H1 (cell line): ENCODE measurements at regions not wholly inside any gene's neighbourhood (a gene's known extent, or its start where the extent isn't known, plus 50 kb on each side); places are given as distances from the start of the nearest gene placed in this dataset.

Experiments
- CTCF ChIA-PET: fragments of 300-600 bp; sonication (Branson Sonifier 250); formaldehyde crosslinking; loops from one replicate; lab custom pipeline; 2021; ENCODE audit not compliant: partially characterized antibody; lab: Charles Lee
- POLR2A ChIA-PET: fragments of 300-600 bp; sonication (Branson Sonifier 250); formaldehyde crosslinking; loops from one replicate; lab custom pipeline; 2021; ENCODE audit warnings: inconsistent platforms; ENCODE audit not compliant: partially characterized antibody; lab: Charles Lee
- DNase-seq, 2 experiments: peaks; one replicate each; pipeline versions ENCODE4 v3.0.0 to v3.0.0-alpha.2; 2010 to 2022; ENCODE audit warnings: low spot score in 2 of 2, low read depth in 1 of 2, mixed read lengths in 1 of 2
- FAIRE-seq: peaks from 2 replicates; lab custom pipeline; 2011; peaks lifted over from hg19 to GRCh38; lab: Jason Lieb, UNC
- H2AFZ ChIP-seq: 2 replicates; pipeline ENCODE4 v1.8.1; 2012; ENCODE audit warnings: low read length, inconsistent platforms
- H2AK5ac ChIP-seq: 2 replicates; pipeline ENCODE4 v1.6.1; 2013; ENCODE audit warnings: low read depth, low read length
- H2BK120ac ChIP-seq: replicated peaks from 2 replicates; pipeline ENCODE3; 2013; ENCODE audit warnings: low read depth, low read length, inconsistent platforms
- H2BK12ac ChIP-seq: 2 replicates; pipeline ENCODE4 v1.6.1; 2013; ENCODE audit warnings: low read depth, low read length
- H2BK15ac ChIP-seq: 2 replicates; pipeline ENCODE4 v1.6.1; 2013; ENCODE audit warnings: low read length
- H2BK20ac ChIP-seq: 2 replicates; pipeline ENCODE4 v1.6.1; 2013; ENCODE audit warnings: low read length
- H2BK5ac ChIP-seq: 2 replicates; pipeline ENCODE4 v1.6.1; 2013; ENCODE audit warnings: low read depth, low read length
- H3K14ac ChIP-seq: 2 replicates; pipeline ENCODE4 v1.6.1; 2013; ENCODE audit warnings: inconsistent platforms; ENCODE audit not compliant: insufficient read length
- H3K18ac ChIP-seq: 2 replicates; pipeline ENCODE4 v1.6.1; 2013; ENCODE audit warnings: low read length; ENCODE audit errors: extremely low read depth
- H3K23ac ChIP-seq: 2 replicates; pipeline ENCODE4 v1.6.1; 2013; ENCODE audit warnings: inconsistent platforms; ENCODE audit not compliant: insufficient read length
- H3K23me2 ChIP-seq: 2 replicates; pipeline ENCODE4 v1.6.1; 2013; ENCODE audit warnings: low read depth, low read length
- H3K27ac ChIP-seq: 2 replicates; pipeline ENCODE4 v1.6.1; 2011; ENCODE audit warnings: low read depth, low read length, inconsistent platforms
- H3K27me3 ChIP-seq, 4 experiments: replicated peaks in 1 of 4; 1 replicate in 1 of 4; 2 replicates in 3 of 4; pipeline versions ENCODE4 v1.6.1 to v1.8.1; 2011 to 2013; ENCODE audit warnings: low read length in 3 of 4, mild to moderate bottlenecking in 3 of 4, inconsistent platforms in 2 of 4, mixed read lengths in 2 of 4, moderate library complexity in 1 of 4; ENCODE audit not compliant: control insufficient read depth in 3 of 4, insufficient read depth in 3 of 4; ENCODE audit errors: extremely low read depth in 1 of 4
- H3K36me3 ChIP-seq, 4 experiments: 2 replicates each; pipeline versions ENCODE4 v1.6.1 to v1.8.1; 2011 to 2013; ENCODE audit warnings: mild to moderate bottlenecking in 4 of 4, low read length in 3 of 4, moderate library complexity in 2 of 4, control low read depth in 1 of 4, inconsistent platforms in 1 of 4; ENCODE audit not compliant: insufficient read depth in 4 of 4, control insufficient read depth in 2 of 4
- H3K4ac ChIP-seq: replicated peaks from 2 replicates; pipeline ENCODE3; 2013; ENCODE audit warnings: low read length, low read depth, mixed read lengths, inconsistent platforms; ENCODE audit not compliant: insufficient read length
- H3K4me1 ChIP-seq, 4 experiments: replicated peaks in 1 of 4; 1 replicate in 1 of 4; 2 replicates in 3 of 4; pipeline versions ENCODE4 v1.6.1 to v1.8.1; 2011 to 2013; ENCODE audit warnings: low read length in 3 of 4, inconsistent platforms in 2 of 4, mixed read lengths in 1 of 4; ENCODE audit not compliant: insufficient read depth in 4 of 4, control insufficient read depth in 3 of 4
- H3K4me2 ChIP-seq, 2 experiments: 2 replicates each; pipeline versions ENCODE4 v1.6.1 to v1.8.1; 2011 to 2013; ENCODE audit warnings: low read depth in 2 of 2, low read length in 2 of 2, control low read depth in 1 of 2, inconsistent platforms in 1 of 2, mild to moderate bottlenecking in 1 of 2; ENCODE audit not compliant: insufficient read depth in 1 of 2
- H3K4me3 ChIP-seq, 4 experiments: fragments of 200-600, 300-600 bp in 1 of 4; sonication (generic), shearing (Covaris generic), sonication (Bioruptor Twin) in 1 of 4; 2 replicates each; pipeline versions ENCODE4 v1.5.1 to v1.8.1; 2011 to 2016; ENCODE audit warnings: low read length in 4 of 4, low read depth in 3 of 4, control low read depth in 2 of 4, inconsistent platforms in 2 of 4, mild to moderate bottlenecking in 2 of 4, mixed read lengths in 1 of 4, moderate library complexity in 1 of 4; ENCODE audit not compliant: insufficient read depth in 2 of 4; ENCODE audit errors: extremely low read depth in 1 of 4
- H3K56ac ChIP-seq: replicated peaks from 2 replicates; pipeline ENCODE3; 2013; ENCODE audit warnings: low read depth, mild to moderate bottlenecking, mixed read lengths, low read length, inconsistent platforms; ENCODE audit not compliant: insufficient read length
- H3K79me1 ChIP-seq: 2 replicates; pipeline ENCODE4 v1.6.1; 2013; ENCODE audit warnings: low read depth, low read length, control low read depth
- H3K79me2 ChIP-seq, 2 experiments: 2 replicates each; pipeline versions ENCODE4 v1.6.1 to v1.8.1; 2012 to 2013; ENCODE audit warnings: low read length in 2 of 2, mild to moderate bottlenecking in 2 of 2, inconsistent platforms in 1 of 2; ENCODE audit not compliant: insufficient read depth in 2 of 2, control insufficient read depth in 1 of 2
- H3K9ac ChIP-seq, 4 experiments: replicated peaks in 1 of 4; 1 replicate in 1 of 4; 2 replicates in 3 of 4; pipeline versions ENCODE4 v1.6.1 to v1.8.1; 2011 to 2013; ENCODE audit warnings: low read depth in 3 of 4, low read length in 3 of 4, control low read depth in 2 of 4, mild to moderate bottlenecking in 2 of 4, moderate library complexity in 2 of 4, inconsistent platforms in 1 of 4; ENCODE audit errors: extremely low read depth in 1 of 4
- H3K9me3 ChIP-seq, 2 experiments: 2 replicates each; pipeline versions ENCODE4 v1.6.1 to v1.8.1; 2012 to 2013; ENCODE audit warnings: mild to moderate bottlenecking in 2 of 2, moderate library complexity in 2 of 2, control low read depth in 1 of 2, inconsistent platforms in 1 of 2, low read depth in 1 of 2, low read length in 1 of 2, mixed read lengths in 1 of 2; ENCODE audit not compliant: insufficient read depth in 2 of 2
- H4K20me1 ChIP-seq, 2 experiments: replicated peaks in 1 of 2; 2 replicates each; pipeline versions ENCODE3 to v1.8.1; 2011 to 2013; ENCODE audit warnings: inconsistent platforms in 2 of 2, low read length in 2 of 2, mild to moderate bottlenecking in 1 of 2; ENCODE audit not compliant: insufficient read depth in 2 of 2, control insufficient read depth in 1 of 2
- H4K5ac ChIP-seq: 2 replicates; pipeline ENCODE4 v1.6.1; 2013; ENCODE audit warnings: low read length, low read depth, mixed read lengths, inconsistent platforms; ENCODE audit not compliant: insufficient read length
- H4K8ac ChIP-seq: 2 replicates; pipeline ENCODE4 v1.8.0; 2013; ENCODE audit warnings: mild to moderate bottlenecking, moderate library complexity, low read length, inconsistent platforms; ENCODE audit not compliant: insufficient read depth; ENCODE audit errors: extremely low read depth
- H4K91ac ChIP-seq: replicated peaks from 2 replicates; pipeline ENCODE3; 2013; ENCODE audit warnings: low read length, mixed read lengths, inconsistent platforms; ENCODE audit not compliant: insufficient read length
- CEBPB ChIP-seq: IDR thresholded peaks from 2 replicates; pipeline ENCODE4 v1.6.1; 2012; ENCODE audit warnings: low read depth, low read length
- EZH2 ChIP-seq: fragments of 200-600 bp; sonication (generic); IDR thresholded peaks from 2 replicates; pipeline ENCODE4 v1.7.1; 2012; ENCODE audit warnings: low read depth, mild to moderate bottlenecking, moderate library complexity, low read length, inconsistent platforms; ENCODE audit not compliant: severe bottlenecking
- MAFK ChIP-seq: IDR thresholded peaks from 2 replicates; pipeline ENCODE4 v1.6.1; 2012; ENCODE audit warnings: low read depth, mild to moderate bottlenecking, improper control_type of control experiment, low read length
- NRF1 ChIP-seq: IDR thresholded peaks from 2 replicates; pipeline ENCODE4 v1.6.1; 2011; ENCODE audit warnings: mild to moderate bottlenecking, low read depth, low read length, improper control_type of control experiment
- POLR2A ChIP-seq, 2 experiments: IDR thresholded peaks; 1 replicate in 1 of 2; 2 replicates in 1 of 2; pipeline ENCODE4 v1.6.1; 2011; ENCODE audit warnings: low read depth in 2 of 2, low read length in 2 of 2, mild to moderate bottlenecking in 2 of 2; ENCODE audit errors: control extremely low read depth in 1 of 2
- RAD21 ChIP-seq, 2 experiments: IDR thresholded peaks in 1 of 2; conservative IDR thresholded peaks in 1 of 2; 2 replicates each; pipeline ENCODE4 v1.6.1; 2011; ENCODE audit warnings: low read depth in 2 of 2, low read length in 2 of 2, improper control_type of control experiment in 1 of 2, inconsistent platforms in 1 of 2, mild to moderate bottlenecking in 1 of 2, moderate library complexity in 1 of 2
- SIN3A ChIP-seq, 2 experiments: IDR thresholded peaks in 1 of 2; conservative IDR thresholded peaks in 1 of 2; 2 replicates each; pipeline ENCODE4 v1.6.1; 2011 to 2012; ENCODE audit warnings: low read length in 2 of 2, improper control_type of control experiment in 1 of 2, low read depth in 1 of 2, mild to moderate bottlenecking in 1 of 2
- SRF ChIP-seq: IDR thresholded peaks from 2 replicates; pipeline ENCODE4 v1.6.1; 2011; ENCODE audit warnings: mild to moderate bottlenecking, low read depth, low read length, moderate library complexity
- TCF12 ChIP-seq: IDR thresholded peaks from 2 replicates; pipeline ENCODE4 v1.6.1; 2011; ENCODE audit warnings: low read depth, mild to moderate bottlenecking, low read length
- ZNF274 ChIP-seq: IDR thresholded peaks from 2 replicates; pipeline ENCODE4 v1.7.0; 2012; ENCODE audit warnings: low read length, borderline replicate concordance; ENCODE audit errors: extremely low read depth
- WGBS, 2 experiments: shearing (Covaris generic) in 1 of 2; methylation state at CpG; one replicate each; pipeline versions ENCODE4 v1.1.6 to v1.1.7; 2013 to 2015; ENCODE audit warnings: low lambda C conversion rate in 2 of 2, mixed read lengths in 2 of 2, inconsistent platforms in 1 of 2, low coverage in 1 of 2, missing lambda C conversion rate in 1 of 2; ENCODE audit not compliant: insufficient replicate concordance in 2 of 2, insufficient coverage in 1 of 2, insufficient read length in 1 of 2; ENCODE audit errors: extremely low coverage in 1 of 2, missing lambda C conversion rate in 1 of 2; 5-methylcytosine and 5-hydroxymethylcytosine counted together
- TF ChIP-seq, protein P1 (sequence below): IDR thresholded peaks from 2 replicates; pipeline ENCODE4 v1.6.1; 2012; ENCODE audit warnings: inconsistent platforms
- TF ChIP-seq, protein P2 (sequence below): IDR thresholded peaks from 2 replicates; pipeline ENCODE4 v1.6.1; 2011; ENCODE audit warnings: low read depth, mild to moderate bottlenecking, low read length; ENCODE audit not compliant: insufficient read depth
- TF ChIP-seq, protein P3 (sequence below): IDR thresholded peaks from 2 replicates; pipeline ENCODE4 v1.6.1; 2011; ENCODE audit warnings: low read length, improper control_type of control experiment

- H3K4me1 ChIP-seq, result no peaks in the 10 kb centered on the region
- H3K9ac ChIP-seq, result no peak overlapping the region
- 100% methylated on average over 1 of the region's 1 CpG; no CpG with 5 or more reads in 1 of the 2 experiments for WGBS, 2 experiments
- no peak overlapping the region for H2BK20ac ChIP-seq
- H3K23me2 ChIP-seq, result no peaks in the 10 kb centered on the region
- H2BK5ac ChIP-seq, result no peak overlapping the region
- H2BK15ac ChIP-seq, result no peak overlapping the region
- CTCF ChIA-PET, result no interaction called here
- H2AK5ac ChIP-seq, result no peak overlapping the region
- no peak overlapping the region for H2BK120ac ChIP-seq
- no peak overlapping the region for H3K27ac ChIP-seq
- peaks cover 0 to 2% of the 10 kb centered on the region in 2 experiments; a peak in 2 of 4 replicates for H3K9me3 ChIP-seq
- POLR2A ChIA-PET, result no interaction called here
- DNase-seq (no peak), FAIRE-seq (no peak)
- no peak overlapping the region for H2BK12ac ChIP-seq
- H3K56ac ChIP-seq, result no peak overlapping the region
- H3K36me3 ChIP-seq, result no peaks in the 10 kb centered on the region
- H4K5ac ChIP-seq, result no peak overlapping the region
- H4K8ac ChIP-seq, result no peak overlapping the region
- no peak overlapping the region for H3K23ac ChIP-seq
- no peaks in the 10 kb centered on the region for H3K79me1 ChIP-seq
- H3K18ac ChIP-seq, result no peak overlapping the region
- no peaks in the 10 kb centered on the region for H4K20me1 ChIP-seq
- no peak overlapping the region for H3K4ac ChIP-seq
- H3K4me3 ChIP-seq, result no peak overlapping the region
- H3K79me2 ChIP-seq, result no peaks in the 10 kb centered on the region
- no peak overlapping the region for H3K14ac ChIP-seq
- no peak overlapping the region for H2AFZ ChIP-seq
- no peaks in the 10 kb centered on the region for H3K27me3 ChIP-seq
- H3K4me2 ChIP-seq, result no peak overlapping the region
- H4K91ac ChIP-seq, result no peak overlapping the region
- TF ChIP-seq SIN3A (conservative IDR thresholded peaks at IDR 0.05 in 1 of 2, IDR thresholded peaks at IDR 0.05 in 1 of 2; ENCODE audit: low read depth in 1 of 2, low read length in 2 of 2) (no peak), CEBPB (no peak), ZNF274 (no peak), POLR2A (IDR thresholded peaks at IDR 0.05; ENCODE audit: control extremely low read depth in 1 of 2, low read depth in 2 of 2, low read length in 2 of 2) (no peak), MAFK (no peak), RAD21 (IDR thresholded peaks at IDR 0.05 in 1 of 2, conservative IDR thresholded peaks at IDR 0.05 in 1 of 2; ENCODE audit: low read depth in 2 of 2, low read length in 2 of 2) (no peak), EZH2 (no peak), SRF (no peak), NRF1 (no peak), TCF12 (no peak)
- TF ChIP-seq, protein P1, sequence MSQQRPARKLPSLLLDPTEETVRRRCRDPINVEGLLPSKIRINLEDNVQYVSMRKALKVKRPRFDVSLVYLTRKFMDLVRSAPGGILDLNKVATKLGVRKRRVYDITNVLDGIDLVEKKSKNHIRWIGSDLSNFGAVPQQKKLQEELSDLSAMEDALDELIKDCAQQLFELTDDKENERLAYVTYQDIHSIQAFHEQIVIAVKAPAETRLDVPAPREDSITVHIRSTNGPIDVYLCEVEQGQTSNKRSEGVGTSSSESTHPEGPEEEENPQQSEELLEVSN, result no peak
- TF ChIP-seq, protein P2, sequence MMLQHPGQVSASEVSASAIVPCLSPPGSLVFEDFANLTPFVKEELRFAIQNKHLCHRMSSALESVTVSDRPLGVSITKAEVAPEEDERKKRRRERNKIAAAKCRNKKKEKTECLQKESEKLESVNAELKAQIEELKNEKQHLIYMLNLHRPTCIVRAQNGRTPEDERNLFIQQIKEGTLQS, result no peak
- TF ChIP-seq, protein P3, sequence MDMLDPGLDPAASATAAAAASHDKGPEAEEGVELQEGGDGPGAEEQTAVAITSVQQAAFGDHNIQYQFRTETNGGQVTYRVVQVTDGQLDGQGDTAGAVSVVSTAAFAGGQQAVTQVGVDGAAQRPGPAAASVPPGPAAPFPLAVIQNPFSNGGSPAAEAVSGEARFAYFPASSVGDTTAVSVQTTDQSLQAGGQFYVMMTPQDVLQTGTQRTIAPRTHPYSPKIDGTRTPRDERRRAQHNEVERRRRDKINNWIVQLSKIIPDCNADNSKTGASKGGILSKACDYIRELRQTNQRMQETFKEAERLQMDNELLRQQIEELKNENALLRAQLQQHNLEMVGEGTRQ, result no peak
These were observed 293.6 kb downstream of the ARHGAP12 start for GRCh38 chr10:31635009-31635408.
